Calu3 (cell line): ENCODE measurements at regions not wholly inside any gene's neighbourhood (a gene's known extent, or its start where the extent isn't known, plus 50 kb on each side); places are given as distances from the start of the nearest gene placed in this dataset.

Experiments used
- BruUV-seq: library from RNA; stranded (reverse); fragments of 400-500 nt; replicated peaks from 2 replicates; lab custom pipeline; 2021; lab: Mats Ljungman, UMichigan
- CTCF ChIA-PET: fragments of 300-600 bp; sonication (Branson Sonifier 250); formaldehyde crosslinking; loops from one replicate; lab custom pipeline; 2022; ENCODE audit warnings: antibody characterized with exemption; lab: Charles Lee
- DNase-seq: peaks from one replicate; pipeline ENCODE4 v3.0.0; 2022
- H3K27ac Mint-ChIP-seq: one replicate; pipeline ENCODE4 v1.8.0; 2022; ENCODE audit warnings: mixed read lengths; ENCODE audit not compliant: unreplicated experiment
- H3K27me3 Mint-ChIP-seq: one replicate; pipeline ENCODE4 v1.8.0; 2022; ENCODE audit warnings: mixed read lengths; ENCODE audit not compliant: unreplicated experiment
- H3K36me3 Mint-ChIP-seq: one replicate; pipeline ENCODE4 v1.8.0; 2022; ENCODE audit warnings: mild to moderate bottlenecking, moderate library complexity, mixed read lengths; ENCODE audit not compliant: insufficient read depth, unreplicated experiment
- H3K4me1 Mint-ChIP-seq: one replicate; pipeline ENCODE4 v1.8.0; 2022; ENCODE audit warnings: mild to moderate bottlenecking, low read depth, mixed read lengths; ENCODE audit not compliant: unreplicated experiment
- H3K4me3 Mint-ChIP-seq: one replicate; pipeline ENCODE4 v1.8.0; 2022; ENCODE audit warnings: mild to moderate bottlenecking, low read depth, moderate library complexity, mixed read lengths; ENCODE audit not compliant: unreplicated experiment
- H3K9me3 Mint-ChIP-seq: one replicate; pipeline ENCODE4 v1.8.0; 2022; ENCODE audit warnings: low read depth, mixed read lengths; ENCODE audit not compliant: unreplicated experiment
- intact Hi-C: fragments of 100-400 bp; cut with micrococcal nuclease; formaldehyde crosslinking; loops from one replicate; pipeline ENCODE4 v1.10.0; 2022; ENCODE audit not compliant: unreplicated experiment
- TF ChIP-seq, protein P1 (sequence below): fragments of 200-600 bp; IDR thresholded peaks from one replicate; pipeline ENCODE4 v1.8.0; 2022; ENCODE audit warnings: antibody characterized with exemption; ENCODE audit not compliant: unreplicated experiment

DNA sequence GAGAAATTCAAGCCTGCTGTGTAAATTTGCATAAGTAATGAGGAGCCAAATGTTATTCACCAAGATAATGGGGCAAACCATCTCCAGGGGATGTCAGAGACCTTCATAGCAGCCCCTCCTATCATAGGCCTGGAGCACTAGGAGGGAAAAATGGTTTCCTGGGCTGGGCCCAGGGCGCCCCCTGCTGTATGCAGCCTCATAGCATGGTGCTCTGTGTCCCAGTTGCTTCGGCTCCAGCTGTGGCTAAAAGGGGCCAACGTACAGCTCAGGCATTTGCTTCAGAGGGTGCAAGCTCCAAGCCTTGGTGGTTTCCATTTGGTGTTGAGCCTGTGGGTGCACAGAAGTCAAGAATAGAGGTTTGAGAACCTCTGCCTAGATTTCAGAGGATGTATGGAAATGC, 859.3 kb downstream of the RPA4 start:
- peaks cover 22% of the 10 kb centered on the region for H3K27me3 Mint-ChIP-seq
- no TSS peak for BruUV-seq
- TF ChIP-seq, protein P1, sequence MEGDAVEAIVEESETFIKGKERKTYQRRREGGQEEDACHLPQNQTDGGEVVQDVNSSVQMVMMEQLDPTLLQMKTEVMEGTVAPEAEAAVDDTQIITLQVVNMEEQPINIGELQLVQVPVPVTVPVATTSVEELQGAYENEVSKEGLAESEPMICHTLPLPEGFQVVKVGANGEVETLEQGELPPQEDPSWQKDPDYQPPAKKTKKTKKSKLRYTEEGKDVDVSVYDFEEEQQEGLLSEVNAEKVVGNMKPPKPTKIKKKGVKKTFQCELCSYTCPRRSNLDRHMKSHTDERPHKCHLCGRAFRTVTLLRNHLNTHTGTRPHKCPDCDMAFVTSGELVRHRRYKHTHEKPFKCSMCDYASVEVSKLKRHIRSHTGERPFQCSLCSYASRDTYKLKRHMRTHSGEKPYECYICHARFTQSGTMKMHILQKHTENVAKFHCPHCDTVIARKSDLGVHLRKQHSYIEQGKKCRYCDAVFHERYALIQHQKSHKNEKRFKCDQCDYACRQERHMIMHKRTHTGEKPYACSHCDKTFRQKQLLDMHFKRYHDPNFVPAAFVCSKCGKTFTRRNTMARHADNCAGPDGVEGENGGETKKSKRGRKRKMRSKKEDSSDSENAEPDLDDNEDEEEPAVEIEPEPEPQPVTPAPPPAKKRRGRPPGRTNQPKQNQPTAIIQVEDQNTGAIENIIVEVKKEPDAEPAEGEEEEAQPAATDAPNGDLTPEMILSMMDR, result no peak
- H3K36me3 Mint-ChIP-seq, result no peaks in the 10 kb centered on the region
- no peak for DNase-seq
- peaks cover 25% of the 10 kb centered on the region for H3K4me1 Mint-ChIP-seq
- intact Hi-C loops, result no loop called here
- peaks cover 6% of the 10 kb centered on the region for H3K9me3 Mint-ChIP-seq
- CTCF ChIA-PET, result no interaction called here
- H3K4me3 Mint-ChIP-seq, result no peak overlapping the region
- H3K27ac Mint-ChIP-seq, result no peak overlapping the region

DNA sequence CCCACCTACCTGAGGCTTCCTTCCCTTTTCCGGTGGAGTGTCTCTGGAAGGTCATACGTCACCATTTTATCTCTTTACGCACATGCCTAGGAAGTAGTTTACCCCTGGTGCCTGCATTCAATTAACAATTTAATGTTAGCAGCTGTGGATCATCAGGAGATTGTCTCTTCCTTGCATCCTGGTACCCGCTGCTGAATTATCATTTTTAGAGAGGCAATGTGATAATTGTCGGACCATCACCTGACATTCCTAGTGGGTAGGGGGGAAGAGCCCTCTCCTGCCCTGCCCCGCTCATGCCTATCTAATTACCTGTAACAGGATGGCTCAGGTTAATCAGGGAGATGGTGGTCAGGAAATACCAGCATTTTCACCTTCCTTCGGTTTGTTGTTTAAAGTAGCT, 863.6 kb downstream of the RPA4 start:
- no TSS peak for BruUV-seq
- peaks cover 22% of the 10 kb centered on the region for H3K27me3 Mint-ChIP-seq
- H3K27ac Mint-ChIP-seq, result no peak overlapping the region
- CTCF ChIA-PET, result no interaction called here
- H3K9me3 Mint-ChIP-seq, result peaks cover 2% of the 10 kb centered on the region
- H3K4me3 Mint-ChIP-seq, result no peak overlapping the region
- TF ChIP-seq, protein P1, result no peak
- no peaks in the 10 kb centered on the region for H3K4me1 Mint-ChIP-seq
- DNase-seq, result no peak
- intact Hi-C loops, result no loop called here
- H3K36me3 Mint-ChIP-seq, result no peaks in the 10 kb centered on the region

DNA sequence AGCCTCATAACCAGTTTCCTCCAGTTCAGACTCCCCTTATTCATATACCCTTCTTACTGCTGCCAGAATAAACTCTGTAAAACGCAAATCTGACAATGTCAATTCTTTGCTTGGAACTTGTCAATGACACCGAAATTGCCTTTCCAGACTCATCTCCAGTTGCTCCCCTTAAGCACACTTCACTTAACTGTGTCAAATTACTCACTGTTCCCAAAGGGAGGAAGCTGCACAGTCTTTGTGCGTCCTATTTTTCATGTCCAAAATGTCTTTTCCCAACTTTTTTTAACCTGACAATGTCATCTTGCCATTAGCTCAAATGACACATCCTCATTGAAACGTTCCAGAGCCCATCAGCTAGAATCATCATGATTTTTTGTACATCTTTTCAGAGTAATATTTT, 867.3 kb downstream of the RPA4 start:
- Mint-ChIP-seq H3K27me3 (peaks cover 12% of the 10 kb centered on the region), H3K36me3 (no peaks in the 10 kb centered on the region), H3K4me1 (no peaks in the 10 kb centered on the region), H3K27ac (no peak overlapping the region), H3K4me3 (no peak overlapping the region), H3K9me3 (no peaks in the 10 kb centered on the region)
- no TSS peak for BruUV-seq
- CTCF ChIA-PET, result no interaction called here
- intact Hi-C loops, result no loop called here
- no peak for DNase-seq
- TF ChIP-seq, protein P1, result no peak

DNA sequence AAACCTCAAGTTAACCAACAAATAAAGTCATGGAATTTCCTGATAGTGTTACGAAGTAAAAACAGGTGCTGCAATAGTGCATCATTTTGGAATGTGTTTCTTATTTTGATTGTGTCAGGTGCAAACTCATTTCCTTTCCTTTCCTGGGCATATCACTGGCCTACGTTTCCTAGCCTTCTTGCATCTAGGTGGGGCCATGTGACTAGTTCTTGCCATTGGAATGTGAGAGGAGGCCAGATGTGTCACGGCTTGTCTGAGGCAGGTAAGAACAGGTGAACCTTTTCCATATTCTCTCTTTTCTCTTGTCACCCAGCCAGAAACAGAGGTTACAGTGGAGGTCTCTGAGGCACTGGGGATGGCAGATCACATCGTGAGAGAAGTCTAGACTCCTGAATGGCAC, 868.0 kb downstream of the RPA4 start:
- CTCF ChIA-PET, result no interaction called here
- no peaks in the 10 kb centered on the region for H3K9me3 Mint-ChIP-seq
- no peak for DNase-seq
- no peaks in the 10 kb centered on the region for H3K4me1 Mint-ChIP-seq
- H3K27ac Mint-ChIP-seq, result no peak overlapping the region
- H3K36me3 Mint-ChIP-seq, result no peaks in the 10 kb centered on the region
- no peak overlapping the region for H3K4me3 Mint-ChIP-seq
- peaks cover 5% of the 10 kb centered on the region for H3K27me3 Mint-ChIP-seq
- intact Hi-C loops, result no loop called here
- no TSS peak for BruUV-seq
- TF ChIP-seq, protein P1, result no peak

DNA sequence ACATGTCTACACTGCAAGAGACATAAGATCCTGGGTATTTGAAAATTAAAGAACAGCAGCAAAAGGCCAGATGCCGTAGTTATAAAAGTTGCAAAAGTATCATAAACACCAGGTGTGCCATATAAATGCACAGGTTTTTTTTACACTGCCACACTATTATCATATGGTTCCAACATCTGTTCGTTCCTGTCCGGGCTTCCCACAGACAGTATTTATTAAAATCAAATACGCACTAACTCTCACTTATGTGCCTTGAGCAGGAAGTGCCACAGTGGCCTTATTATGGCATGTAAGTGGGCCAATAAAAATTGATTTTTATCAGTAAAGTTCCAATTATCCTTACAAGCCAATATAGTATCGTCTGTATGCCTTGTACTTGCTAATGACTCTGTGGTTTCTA, 873.2 kb downstream of the RPA4 start:
- TF ChIP-seq, protein P1, result no peak
- CTCF ChIA-PET, result no interaction called here
- Mint-ChIP-seq H3K9me3 (no peaks in the 10 kb centered on the region), H3K4me3 (no peak overlapping the region), H3K27ac (no peak overlapping the region), H3K36me3 (no peaks in the 10 kb centered on the region), H3K27me3 (no peaks in the 10 kb centered on the region), H3K4me1 (no peaks in the 10 kb centered on the region)
- DNase-seq, result no peak
- BruUV-seq, result no TSS peak
- intact Hi-C loops, result no loop called here
